AG09319 (cell line): ENCODE measurements at regions not wholly inside any gene's neighbourhood (a gene's known extent, or its start where the extent isn't known, plus 50 kb on each side); places are given as distances from the start of the nearest gene placed in this dataset.
A peak's percentile ranks its signal among the peaks of the same experiment; 100 is the strongest.
"Not testable (repeated sequence)": the region's sequence is repeated elsewhere in the genome, so short reads cannot be mapped to it uniquely, and the experiment has no call there.

Source experiments
- DNase-seq: peaks from one replicate; pipeline ENCODE4 v3.0.0-alpha.2; 2010; ENCODE audit warnings: low read depth; ENCODE audit errors: extremely low read depth
- TF ChIP-seq, protein P1 (sequence below): IDR thresholded peaks from 2 replicates; pipeline ENCODE4 v1.5.1; 2011; ENCODE audit warnings: low read depth, mild to moderate bottlenecking, inconsistent platforms, low read length, moderate library complexity

DNA sequence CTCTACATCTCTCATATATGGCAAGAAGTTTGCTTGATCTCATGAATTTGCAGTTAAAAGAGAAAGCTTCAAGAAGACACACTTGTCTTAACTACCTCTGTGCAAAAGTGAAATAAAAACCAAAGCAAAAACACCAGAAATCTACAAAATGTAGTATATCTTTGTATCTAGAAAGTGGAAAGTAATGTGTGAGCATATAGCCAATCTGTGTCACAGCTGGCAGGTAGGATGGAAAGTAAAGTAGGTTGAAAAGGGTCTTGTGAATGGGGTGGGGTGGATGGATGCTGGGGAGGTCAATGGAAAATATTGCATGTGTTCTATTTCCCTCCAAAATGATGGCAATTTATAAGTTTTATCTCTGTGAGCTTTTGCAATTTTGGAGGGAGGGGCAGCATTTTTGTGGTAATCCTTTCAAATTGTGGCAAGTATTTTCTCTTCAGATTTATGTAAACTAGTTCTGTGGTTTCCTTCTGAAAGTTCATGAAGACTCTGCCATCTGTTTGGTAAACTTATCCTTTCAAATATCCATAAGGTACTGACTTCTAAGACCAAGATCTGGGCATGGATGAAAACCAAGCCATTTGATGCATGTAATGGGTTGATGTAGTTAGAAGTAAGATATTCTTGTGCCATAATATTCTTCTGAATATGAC lies 215.9 kb upstream of the GIMD1 start:
- TF ChIP-seq, protein P1, sequence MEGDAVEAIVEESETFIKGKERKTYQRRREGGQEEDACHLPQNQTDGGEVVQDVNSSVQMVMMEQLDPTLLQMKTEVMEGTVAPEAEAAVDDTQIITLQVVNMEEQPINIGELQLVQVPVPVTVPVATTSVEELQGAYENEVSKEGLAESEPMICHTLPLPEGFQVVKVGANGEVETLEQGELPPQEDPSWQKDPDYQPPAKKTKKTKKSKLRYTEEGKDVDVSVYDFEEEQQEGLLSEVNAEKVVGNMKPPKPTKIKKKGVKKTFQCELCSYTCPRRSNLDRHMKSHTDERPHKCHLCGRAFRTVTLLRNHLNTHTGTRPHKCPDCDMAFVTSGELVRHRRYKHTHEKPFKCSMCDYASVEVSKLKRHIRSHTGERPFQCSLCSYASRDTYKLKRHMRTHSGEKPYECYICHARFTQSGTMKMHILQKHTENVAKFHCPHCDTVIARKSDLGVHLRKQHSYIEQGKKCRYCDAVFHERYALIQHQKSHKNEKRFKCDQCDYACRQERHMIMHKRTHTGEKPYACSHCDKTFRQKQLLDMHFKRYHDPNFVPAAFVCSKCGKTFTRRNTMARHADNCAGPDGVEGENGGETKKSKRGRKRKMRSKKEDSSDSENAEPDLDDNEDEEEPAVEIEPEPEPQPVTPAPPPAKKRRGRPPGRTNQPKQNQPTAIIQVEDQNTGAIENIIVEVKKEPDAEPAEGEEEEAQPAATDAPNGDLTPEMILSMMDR, result no peak
- no peak for DNase-seq

DNA sequence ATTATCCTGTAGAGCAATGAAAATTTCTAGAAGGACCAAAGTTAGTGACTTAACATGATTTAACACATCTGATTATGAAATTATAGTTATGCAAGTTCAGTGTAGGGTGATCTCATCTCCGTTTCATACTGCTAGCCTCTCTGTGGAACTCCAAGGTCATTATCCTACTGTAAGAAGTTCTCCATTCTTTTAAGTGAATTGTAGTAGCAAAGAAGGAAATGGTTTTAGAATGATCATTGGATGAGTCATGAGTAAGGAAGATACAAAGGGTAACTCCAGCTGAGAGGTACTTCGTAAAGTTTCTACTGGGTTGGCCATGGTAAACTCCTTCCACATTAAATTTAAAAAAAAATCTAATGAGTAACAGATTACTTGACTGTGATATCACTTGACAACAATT lies 215.0 kb upstream of the GIMD1 start:
- peak; percentile 76 for DNase-seq
- TF ChIP-seq, protein P1, result no peak

DNA sequence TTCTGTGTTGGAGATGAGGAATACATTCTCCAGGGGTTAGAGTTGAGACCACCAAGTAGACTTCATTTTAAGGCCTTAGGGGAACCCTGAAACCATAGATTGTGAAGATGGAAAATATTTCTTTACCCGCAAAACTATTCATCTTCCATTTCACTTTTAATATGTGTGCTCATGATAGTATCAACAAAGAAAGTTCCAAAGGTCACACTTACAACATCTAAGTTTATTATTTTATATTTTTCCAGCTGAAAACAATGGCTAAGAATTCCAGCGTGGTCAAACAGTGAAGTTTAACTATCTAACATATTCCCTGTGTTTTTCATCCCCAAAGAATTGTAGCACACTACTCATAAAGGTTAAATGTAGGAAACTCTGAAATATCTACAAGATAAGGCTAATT lies 214.5 kb upstream of the GIMD1 start:
- no peak for DNase-seq
- TF ChIP-seq, protein P1, result no peak

DNA sequence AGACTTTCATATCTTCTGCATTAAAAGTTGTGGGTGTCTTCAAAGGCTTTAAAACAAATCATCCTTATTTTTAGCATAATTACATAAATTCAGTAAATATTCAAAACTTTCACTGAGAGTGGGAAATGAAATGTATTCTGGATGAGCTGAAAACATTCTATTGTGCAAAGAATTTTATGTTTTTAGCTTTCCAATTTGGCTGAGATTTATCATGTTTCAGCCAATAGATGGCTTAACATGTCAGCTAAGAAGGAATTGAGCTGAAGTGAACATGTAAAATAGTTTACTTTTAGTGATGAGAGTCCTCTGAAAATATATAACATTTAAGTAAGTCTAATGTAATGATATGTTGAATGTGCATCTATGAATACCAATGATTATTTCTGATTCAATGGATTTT lies 213.5 kb upstream of the GIMD1 start:
- TF ChIP-seq, protein P1, result no peak
- no peak for DNase-seq

DNA sequence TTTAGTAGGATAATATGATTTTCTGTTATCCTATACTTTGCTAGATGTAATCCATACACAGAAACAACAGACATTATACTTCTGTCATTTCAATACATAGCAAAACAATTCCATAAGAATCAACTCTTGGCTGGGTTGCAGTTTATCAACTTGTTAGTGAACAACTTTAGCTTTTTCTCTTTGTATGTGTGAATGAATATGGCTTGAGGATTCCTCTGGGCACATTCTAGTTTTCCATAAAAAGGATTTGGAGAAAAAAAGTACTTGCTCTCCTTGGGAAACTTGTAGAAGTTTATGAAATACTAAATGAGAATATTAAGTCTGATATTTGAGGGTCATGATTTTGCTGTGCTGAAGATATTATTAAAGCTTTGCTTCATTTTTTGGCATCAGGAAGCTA lies 210.7 kb upstream of the GIMD1 start:
- TF ChIP-seq, protein P1, result no peak
- no peak for DNase-seq

DNA sequence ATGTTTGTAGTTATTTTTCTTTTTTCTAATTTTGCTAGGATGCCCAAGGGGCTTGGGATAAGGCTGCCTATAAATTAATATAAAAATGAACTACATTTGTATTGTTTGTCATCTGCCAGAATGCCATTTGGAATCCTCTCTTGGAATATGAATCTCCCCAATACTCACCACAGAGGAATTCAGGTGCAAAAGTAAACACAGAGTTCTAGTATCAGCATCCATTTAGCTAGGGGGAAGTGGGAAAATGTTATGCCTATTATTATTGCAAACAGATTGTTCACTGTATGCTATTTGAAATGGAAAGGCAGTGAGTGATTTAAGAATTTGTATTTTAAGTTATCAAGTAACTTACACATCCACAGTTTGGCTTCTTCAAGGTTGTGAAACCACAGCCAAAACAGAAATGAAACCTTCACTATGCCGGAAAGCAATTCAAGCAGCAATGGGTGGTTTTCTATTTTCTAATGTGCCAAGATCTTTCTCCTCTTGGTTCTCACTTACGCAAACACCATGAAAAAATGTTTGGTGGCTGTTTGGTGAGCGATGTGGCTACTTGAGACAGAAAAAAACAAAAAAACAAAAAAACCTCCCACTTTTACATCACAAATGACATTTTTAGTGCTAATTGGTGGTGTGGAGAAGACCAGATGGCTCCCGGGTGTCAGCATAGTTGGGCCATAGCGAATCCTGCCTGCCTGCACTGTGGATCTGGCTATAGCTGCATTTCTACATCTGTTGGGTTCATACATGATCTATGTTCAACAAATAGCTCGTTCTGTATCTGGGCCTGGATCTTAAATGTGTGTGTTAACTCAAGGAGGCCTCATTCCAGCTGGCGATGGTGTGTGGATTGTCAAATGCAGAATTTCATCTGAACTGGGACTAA lies 200.8 kb upstream of the GIMD1 start:
- TF ChIP-seq, protein P1, result no peak
- peak; percentile 39 for DNase-seq

DNA sequence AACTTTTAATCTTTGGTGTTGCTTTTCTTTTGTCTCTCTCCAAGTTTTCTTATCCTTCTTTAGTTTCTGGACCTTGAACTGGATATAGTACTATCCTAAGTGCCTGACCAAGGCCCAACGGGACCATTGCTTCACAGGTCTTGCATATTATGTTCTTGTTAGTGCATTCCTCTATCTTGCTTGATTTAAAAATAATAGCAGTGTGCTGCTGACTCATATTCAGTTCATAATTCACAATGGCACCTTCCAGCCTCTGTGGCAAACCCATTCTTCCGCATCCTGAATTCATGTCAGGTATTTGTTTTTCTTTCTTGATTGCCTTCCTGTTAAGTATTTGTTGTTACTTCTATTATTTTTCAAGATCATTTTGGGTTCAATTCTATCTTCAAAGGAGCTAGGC lies 197.1 kb upstream of the GIMD1 start:
- DNase-seq, result no peak
- TF ChIP-seq, protein P1, result no peak

DNA sequence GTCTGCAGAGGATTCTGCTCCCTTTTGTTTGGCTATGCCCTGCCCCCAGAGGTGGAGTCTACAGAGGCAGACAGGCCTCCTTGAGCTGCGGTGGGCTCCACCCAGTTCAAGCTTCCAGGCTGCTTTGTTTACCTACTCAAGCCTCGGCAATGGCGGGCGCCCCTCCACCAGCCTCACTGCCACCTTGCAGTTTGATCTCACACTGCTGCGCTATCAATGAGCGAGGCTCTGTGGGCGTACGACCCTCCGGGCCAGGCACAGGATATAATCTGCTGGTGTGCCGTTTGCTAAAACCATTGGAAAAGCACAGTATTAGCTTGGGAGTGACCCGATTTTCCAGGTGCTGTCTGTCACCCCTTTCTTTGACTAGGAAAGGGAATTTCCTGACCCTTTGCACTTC lies 195.1 kb upstream of the GIMD1 start:
- DNase-seq, result not testable (repeated sequence)
